Body of pancreas (tissue), 4 donors: ENCODE measurements at regions not wholly inside any gene's neighbourhood (a gene's known extent, or its start where the extent isn't known, plus 50 kb on each side); places are given as distances from the start of the nearest gene placed in this dataset.

ENCODE experiments used
- POLR2A ChIP-seq, 3 donors: fragments of 450-650 bp; IDR thresholded peaks; one replicate each; pipeline ENCODE4 v1.6.1; 2016; ENCODE audit warnings: antibody characterized with exemption in 3 of 3, mild to moderate bottlenecking in 2 of 3
- TF ChIP-seq, protein P1 (sequence below), 7 experiments: fragments of 450-650 bp in 4 of 7; fragments of 200-600 bp in 3 of 7; sonication (generic) in 3 of 7; IDR thresholded peaks; one replicate each; pipeline ENCODE4 v1.5.1; 2016 to 2019; ENCODE audit warnings: antibody characterized with exemption in 7 of 7

DNA sequence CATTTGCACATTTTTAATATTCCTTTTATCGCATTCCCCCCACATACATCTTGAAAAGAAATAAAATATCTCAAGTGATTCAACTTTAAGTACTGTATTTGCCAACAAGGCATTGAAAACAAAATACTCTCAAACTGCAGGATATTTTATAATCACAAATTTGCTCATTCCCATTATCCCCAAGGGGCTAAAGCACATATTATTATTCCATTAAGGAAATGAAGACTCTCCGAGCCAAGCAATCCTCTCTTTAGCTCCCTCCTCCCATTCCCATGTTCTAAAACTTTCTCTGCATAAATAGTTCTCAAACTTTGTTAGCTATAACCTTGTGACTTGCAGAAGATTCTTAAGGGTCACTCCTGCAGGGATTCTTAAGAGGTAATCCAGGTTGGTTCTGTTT lies 436.8 kb downstream of the KCNJ2 start:
- TF ChIP-seq, protein P1, sequence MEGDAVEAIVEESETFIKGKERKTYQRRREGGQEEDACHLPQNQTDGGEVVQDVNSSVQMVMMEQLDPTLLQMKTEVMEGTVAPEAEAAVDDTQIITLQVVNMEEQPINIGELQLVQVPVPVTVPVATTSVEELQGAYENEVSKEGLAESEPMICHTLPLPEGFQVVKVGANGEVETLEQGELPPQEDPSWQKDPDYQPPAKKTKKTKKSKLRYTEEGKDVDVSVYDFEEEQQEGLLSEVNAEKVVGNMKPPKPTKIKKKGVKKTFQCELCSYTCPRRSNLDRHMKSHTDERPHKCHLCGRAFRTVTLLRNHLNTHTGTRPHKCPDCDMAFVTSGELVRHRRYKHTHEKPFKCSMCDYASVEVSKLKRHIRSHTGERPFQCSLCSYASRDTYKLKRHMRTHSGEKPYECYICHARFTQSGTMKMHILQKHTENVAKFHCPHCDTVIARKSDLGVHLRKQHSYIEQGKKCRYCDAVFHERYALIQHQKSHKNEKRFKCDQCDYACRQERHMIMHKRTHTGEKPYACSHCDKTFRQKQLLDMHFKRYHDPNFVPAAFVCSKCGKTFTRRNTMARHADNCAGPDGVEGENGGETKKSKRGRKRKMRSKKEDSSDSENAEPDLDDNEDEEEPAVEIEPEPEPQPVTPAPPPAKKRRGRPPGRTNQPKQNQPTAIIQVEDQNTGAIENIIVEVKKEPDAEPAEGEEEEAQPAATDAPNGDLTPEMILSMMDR (IDR thresholded peaks at IDR 0.05): no peak
- no peak for TF ChIP-seq POLR2A (IDR thresholded peaks at IDR 0.05)
